NCI-H748 (cell line): ENCODE measurements at regions not wholly inside any gene's neighbourhood (a gene's known extent, or its start where the extent isn't known, plus 50 kb on each side); places are given as distances from the start of the nearest gene placed in this dataset.

Experiments used
- DNase-seq: peaks from one replicate; lab custom pipeline; 2025; ENCODE audit not compliant: unreplicated experiment; lab: John Stamatoyannopoulos, UW

DNA sequence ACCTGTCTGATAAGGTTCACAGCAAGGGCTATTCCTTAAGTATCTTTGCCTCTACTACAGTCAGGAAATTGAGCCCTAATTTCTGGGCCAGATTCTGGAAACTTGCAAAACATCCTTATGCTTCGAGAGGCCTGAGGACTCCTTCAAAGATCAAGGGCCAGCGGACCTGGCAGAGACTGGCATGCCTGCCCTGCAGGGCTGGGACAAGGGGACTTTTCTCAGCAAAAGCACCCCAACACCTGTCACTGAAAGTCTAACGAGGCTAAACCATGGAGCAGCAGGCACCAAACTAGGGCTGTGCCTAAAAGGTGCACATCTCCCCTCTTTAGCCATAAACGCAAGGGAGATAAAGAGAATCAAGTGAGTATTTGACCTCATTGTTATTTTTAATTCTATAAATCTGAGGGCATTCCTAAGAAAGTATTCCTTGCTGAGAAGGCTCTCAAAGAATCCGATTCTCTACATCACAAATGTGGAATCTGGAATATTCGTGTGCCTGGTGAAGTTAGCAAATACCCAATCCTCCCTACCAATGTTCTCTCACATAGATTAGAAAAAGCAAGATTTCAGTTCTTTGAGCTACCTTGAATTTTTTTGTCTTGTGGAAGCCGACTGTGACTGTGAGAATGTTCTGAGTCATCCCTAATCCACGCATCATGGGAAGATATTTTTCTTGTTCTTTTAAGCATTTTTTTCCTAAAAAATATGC lies 328.2 kb upstream of the NOVA1 start:
- no peak for DNase-seq

DNA sequence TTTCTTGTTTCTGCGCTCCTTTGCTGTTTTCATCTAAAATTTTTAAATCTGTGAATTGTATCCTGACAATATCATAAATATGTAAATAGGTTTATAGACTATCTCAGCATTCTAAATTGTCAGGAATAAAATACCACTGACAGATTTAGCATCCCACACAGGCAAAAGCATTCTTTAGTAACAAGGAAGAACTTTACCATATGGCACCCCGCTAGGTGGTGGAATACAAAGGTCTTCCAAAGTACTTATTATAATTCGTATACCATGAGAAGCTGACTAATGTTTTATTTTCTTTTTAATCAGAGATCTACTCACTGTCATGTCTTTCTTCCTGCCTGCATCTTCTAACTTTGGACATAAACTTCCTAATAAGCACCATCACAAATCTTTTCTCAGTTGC lies 328.8 kb upstream of the NOVA1 start:
- no peak for DNase-seq

DNA sequence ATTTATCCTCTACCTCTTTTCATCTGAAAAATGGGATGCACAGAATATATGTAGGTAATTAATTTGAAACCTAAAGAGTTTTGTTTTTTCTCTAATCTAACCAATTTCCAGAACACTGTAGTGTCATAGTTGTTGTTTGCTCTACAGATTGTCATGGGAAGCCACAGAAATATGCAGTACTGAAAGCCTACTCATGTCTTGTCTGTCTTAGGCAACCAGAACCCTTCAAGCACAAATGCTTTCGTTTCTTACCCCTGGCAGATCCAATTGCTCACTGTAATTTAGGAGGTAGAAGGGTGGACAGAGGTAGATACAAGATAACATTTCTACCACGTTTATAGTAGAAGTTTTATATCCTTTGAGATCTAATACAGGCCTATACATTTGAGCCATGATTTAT lies 330.2 kb upstream of the NOVA1 start:
- no peak for DNase-seq

DNA sequence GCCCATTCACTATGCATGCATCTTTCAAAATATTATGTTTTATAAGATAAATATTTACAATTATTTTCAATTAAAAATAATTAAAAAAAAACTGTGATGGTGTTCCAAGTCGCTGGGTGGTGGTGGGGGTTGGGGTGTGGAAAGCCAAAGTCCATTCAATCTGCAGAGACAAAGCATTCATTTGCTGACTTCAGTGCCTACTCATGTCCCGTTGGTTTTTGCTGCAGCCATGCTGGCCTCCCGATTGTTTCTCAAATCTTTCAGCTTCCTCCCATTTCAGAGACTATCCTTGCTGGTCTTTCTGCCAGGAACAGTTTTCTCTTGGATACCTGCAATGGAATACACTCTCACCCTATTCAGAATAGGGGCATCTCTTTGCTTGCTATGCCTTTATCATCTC lies 331.5 kb upstream of the NOVA1 start:
- DNase-seq = no peak

DNA sequence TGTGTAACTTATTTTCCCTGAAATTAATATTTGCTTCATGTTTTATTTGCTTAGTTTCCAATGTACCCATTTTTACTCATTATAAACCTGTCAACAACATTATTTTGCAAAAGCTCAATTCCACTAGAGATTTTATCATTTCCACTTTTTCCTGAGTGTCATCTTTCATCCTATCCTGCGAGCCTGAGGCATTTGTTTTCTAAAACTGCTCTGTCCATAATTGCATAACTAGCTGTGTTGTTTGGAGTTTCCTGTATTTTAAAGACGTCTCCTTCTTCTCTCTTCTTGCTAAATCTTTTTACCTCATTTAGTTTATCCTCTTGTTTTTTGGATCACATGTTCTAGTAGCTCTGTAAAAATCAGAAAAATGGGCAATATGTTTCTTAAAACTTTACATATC lies 332.7 kb upstream of the NOVA1 start:
- DNase-seq = no peak

DNA sequence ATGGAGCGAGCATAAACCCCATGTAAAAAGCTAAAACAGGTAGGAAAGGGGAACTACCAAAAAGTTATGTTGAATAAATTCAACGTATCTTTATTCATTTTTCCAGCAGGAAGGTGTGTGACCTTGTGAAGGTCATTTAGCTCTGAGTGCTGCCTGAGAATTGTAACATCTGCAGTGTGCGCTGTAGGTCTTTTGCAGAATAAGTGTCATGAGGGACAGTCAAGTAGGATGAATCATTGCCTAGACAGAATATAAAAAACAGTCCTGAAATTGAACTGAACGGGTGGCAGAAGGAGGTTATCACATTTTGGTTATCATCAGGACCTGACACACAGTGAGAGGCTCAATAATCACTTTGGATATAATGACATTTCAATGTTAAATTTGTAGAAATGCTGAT lies 334.8 kb upstream of the NOVA1 start:
- DNase-seq = no peak

DNA sequence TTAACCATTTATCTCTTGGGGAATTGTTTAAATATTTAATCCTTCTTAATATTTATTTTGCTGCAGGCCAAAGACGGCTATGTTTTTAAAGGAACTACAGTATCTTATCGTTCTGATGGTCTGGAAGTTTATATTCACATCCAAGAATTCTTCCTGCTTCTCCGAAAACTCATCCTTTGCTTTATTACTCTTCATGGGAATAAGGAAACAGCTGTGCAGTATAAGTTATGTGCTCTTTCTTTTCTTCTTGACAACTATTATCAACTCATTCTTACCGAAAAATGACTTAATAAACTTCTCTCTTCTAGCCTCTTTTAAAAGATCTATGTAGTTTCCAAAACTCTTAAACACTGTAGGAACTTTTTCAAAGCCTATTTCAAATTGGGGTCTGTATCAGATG lies 335.6 kb upstream of the NOVA1 start:
- no peak for DNase-seq

DNA sequence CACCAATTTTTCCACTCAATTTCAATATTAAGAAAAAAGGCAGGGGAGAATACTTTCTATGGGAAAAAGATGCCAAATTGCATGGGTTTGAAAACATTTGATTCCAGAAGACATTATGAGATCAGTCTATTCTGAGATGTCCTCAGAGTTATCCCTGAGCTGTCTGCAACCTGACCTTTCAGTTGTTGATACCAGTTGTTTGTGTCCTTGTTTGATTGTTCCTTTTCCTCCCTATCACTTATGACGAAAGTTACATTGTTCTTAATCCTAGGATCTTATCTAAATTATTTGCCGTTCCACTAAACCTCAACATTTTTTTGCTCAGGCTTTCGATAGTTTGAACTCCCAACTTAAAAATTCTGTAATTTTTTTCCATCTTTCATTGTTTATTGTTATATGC lies 336.3 kb upstream of the NOVA1 start:
- no peak for DNase-seq

DNA sequence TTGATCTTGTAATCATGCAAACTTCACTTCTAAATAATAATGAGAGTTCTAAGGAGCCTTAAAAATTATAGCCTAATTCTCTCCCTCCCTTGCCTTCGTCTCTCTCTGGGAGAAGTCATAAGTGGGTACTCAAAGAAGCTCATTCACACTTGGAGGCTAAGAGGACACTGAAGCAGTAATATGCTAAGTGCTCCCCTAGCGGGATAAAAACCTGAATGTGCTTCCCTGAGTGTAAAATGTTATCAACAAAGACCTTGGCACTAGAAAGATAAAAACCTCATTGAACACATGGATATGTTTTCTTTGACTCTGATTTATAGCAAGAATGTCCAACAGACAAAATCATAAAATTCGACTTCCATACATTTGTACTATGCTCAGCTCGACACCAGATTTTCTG lies 337.9 kb upstream of the NOVA1 start:
- DNase-seq = no peak

DNA sequence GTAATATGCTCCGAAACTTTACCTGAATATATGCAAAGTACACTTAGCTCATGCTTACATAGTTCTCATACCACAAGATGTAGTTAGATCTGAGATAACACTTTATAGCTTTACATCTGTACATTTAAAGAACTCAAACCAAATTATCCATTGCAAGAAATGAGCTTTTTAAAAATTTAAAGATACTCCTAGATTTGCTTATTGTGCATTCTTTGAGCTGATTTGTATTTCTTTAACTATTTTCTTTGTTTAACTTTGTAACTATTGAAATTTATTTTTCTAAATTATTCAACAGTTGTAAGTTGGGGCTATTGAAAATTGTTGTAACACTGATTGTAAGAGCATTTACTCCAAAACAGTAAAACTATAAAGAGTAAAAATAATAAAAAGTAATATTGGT lies 340.2 kb upstream of the NOVA1 start:
- no peak for DNase-seq

DNA sequence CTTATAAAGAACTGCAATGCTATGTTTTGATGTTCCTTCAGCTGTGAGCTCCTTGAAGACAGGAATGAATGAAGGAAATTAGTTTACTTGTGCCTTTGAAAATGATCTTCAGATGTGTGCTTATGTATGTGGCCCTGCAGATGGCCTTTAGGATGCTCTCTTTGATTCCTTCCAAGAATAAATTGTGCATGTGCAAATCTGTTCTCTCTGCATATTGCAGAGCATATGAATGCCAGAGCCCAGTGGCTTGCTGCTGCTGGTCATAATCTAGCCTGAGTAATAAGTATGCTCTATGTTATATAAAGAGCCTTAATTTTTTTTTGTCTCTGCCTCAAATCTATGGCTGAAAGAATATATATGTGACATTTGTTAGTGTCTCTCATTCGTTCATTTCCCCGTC lies 341.9 kb upstream of the NOVA1 start:
- DNase-seq = no peak

DNA sequence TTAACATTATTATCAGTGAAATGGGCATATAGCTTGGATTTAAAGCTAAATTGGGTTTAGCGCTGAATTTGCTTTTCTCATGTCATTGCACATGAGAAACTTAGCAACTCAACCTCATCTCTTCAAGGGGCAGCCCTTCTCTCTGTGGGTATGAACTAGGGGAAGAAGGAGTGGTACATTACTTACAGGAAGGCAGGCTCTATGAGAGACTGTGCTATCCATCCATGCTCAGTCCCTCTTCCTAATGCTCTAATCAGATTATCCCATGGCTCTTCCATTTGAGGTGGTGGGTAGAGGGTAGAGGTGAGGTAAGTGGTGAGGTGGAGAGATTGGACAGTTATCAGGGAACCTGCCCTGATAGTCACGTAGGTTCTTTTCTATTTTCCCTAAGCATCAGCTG lies 343.7 kb upstream of the NOVA1 start:
- no peak for DNase-seq

DNA sequence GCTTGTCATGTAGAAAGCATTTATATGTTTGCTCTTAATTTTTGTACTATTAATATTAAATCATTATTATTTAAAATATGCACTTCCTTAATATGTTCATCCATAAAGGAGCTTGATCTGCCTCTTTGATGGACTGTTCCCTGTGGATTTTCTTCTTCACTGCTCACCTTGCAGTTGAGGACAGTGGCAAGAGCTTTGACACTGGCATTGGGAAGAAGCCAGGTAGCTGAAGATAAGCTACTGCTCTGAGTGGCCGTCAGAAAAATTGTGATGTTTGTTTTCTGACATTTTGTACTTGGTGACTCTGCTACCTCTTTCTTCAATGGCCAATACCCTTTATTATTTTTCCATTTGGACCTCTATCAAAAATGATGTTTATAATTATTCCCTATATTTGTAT lies 349.4 kb upstream of the NOVA1 start:
- DNase-seq = no peak

DNA sequence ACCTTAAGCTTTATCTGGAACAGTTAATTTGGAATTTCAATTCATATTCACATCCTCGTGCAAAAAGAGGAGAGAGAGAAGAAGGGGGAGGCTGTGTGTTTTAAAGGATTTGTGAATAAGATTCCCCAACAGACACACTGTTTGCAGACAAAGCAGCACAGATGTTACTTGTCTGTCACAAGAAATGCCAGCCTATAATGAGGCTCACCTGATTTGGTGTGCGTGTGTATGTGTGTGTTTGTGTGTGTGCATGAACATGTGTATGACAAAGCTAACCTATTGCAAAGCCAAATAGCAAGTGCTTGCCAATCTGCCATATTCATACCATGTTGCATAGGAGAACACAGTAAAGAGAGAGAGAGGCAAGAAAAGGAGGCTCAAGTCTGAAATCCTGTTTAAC lies 361.6 kb upstream of the NOVA1 start:
- DNase-seq = no peak

DNA sequence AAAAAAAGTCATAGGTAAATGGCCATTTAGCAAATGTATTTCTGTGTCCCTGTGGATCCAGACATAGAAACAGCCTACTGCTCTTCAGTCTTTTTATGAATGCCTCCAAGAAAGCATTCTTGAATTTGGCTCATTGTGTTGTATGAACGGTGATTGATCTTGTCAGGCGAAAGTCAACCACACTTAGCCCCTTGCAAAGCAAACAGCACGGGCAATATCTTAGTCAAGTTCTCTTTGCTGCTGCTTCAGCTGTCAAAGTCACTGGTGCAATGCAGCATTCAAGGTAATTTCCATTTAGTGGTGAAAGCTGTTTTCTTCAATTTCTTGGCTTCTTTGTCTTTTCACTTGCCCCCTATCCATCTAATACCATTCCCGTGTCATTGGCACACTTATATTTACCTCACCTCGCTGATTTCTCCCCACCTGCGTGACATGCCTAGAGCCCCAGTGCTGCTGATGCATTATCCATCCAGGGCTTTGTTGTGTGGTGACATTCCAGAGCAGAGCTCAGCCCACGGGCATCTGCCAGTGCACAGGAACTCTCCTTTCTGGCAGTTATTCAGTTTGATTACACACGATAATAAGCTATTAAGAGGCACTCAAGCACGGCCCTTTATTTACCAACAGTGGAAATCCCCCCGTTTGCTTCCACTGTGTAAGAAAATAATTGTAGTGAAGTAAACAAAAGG lies 362.3 kb upstream of the NOVA1 start:
- DNase-seq = peak; percentile 91

DNA sequence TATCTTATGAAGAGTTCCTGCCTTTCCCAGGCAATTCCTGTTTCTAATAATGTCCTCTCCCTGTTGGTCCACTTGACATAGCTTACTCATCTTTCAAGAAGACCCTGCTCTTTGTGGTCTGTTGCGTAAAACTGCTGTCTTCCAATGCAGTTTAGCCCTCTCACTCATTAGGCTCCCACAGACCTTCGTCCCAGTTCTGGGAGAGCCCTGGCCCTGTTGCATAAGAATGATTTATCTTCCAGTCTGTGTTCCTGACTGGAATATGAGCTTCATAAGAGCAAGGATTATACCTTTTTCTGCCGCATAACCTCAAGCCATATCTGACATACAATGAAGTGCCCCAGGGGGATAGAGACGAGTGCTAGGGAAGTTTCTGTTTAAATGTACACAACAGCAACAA lies 365.9 kb upstream of the NOVA1 start:
- DNase-seq = no peak

DNA sequence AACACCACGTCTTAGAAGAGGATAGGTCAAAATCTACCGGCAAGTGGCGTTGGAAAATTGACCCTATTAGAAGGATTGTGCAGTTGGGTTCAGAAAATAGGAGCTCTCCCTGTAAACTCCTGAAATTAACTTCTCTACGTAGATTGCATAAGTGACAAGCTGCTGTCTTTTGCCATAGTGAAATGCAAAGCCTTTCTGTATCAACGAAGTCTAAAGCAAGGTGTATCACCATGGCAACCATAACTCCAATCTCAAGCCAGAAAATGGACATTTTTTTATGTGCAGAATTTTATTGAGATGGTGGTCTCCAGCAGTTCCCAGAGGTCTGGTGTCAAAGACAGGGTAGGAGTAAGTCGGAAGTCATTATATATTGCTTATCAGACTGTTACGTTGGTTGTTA lies 367.7 kb upstream of the NOVA1 start:
- no peak for DNase-seq

DNA sequence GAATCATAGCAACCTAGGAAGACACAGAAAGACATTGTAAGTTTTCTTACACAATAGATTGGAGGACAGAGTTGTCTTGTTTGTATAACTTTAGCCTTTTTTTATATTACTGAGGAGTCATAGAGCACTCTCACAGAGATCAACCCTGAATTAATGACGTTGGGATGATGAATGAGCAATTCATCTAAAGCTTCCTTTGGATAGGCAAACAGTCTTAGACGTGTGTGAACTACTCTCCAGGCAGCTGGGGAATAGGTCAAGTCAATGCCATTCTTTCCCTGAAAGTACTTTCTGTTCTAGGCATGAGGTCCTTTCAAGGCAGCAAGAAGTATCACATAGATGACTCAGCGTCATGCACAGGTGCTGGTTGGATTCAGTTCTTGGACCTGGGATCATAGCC lies 369.1 kb upstream of the NOVA1 start:
- DNase-seq = no peak

DNA sequence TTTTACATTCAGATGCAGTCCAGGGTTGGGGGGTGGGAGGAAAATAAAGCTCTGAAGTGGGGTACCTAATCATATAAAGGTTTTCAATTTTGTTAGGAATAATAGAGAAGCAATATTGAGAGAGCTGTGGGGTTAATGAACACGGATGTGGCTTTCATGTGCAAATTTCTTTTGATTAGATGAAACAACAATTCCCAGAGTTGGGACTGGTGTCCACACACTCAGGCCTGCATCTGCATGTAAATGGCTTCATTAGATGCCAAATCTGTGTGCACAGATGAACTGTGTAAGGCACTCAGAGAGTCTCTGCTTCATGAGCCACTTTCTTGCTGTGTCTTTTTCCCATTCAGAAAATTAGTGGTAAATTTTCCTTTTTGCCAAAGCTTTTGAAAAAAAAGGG lies 377.1 kb upstream of the NOVA1 start:
- DNase-seq = peak; percentile 31

DNA sequence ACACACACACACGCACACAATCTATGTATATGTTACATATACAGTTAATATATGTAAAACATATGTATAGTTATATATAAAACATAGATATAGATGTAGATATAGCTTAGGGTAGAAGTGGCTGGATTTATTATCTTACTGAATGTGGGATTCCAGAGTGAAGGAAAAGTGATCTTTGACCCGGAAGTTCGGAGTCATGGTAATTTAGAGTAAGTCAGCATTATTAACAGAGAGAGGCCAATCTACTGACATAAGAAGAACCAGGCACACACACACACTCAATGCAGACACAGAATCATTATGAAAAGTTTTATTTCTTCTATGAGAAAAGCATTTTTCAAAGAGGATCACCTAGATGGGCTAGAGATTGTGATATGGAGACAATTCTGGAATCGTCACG lies 384.2 kb upstream of the NOVA1 start:
- DNase-seq = no peak

DNA sequence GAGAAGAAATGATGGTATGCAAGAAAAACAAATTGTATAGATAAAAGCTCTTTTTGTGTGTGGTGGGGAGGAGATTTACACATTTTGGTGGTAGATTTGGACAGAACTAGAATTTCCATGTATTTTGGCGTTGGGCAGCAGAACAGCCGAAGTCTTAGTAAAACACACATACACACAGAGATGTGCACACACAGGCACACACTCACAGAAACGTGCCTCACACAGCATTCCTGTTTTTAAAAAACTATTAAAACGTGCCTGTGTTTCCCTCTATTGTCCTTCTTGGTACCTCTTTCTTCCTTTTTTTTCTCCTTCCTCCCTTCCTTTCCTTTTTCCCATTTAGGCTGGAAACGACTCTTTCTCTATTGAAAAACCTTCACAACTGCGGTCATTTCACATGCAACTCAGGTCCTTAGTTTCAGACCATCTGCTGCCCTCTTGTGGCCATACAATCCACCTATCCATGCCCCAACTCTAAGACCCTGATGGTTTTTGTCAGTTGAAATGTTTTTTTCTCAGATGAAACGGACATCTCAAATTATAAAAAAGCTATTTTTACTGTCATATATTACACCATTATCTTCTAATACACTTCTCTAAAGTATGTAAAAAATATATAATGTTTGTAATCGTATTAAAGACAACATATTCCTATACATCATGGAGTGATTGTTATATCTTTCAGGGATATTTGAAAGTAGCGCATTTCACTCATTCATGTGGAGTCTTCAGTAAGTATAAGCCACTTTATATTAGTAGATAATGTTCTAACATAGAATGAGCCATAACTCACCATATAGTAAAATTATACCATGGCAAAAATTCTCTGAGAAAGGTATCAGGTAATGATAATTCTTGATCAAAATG lies 386.7 kb upstream of the NOVA1 start:
- peak; percentile 75 for DNase-seq

DNA sequence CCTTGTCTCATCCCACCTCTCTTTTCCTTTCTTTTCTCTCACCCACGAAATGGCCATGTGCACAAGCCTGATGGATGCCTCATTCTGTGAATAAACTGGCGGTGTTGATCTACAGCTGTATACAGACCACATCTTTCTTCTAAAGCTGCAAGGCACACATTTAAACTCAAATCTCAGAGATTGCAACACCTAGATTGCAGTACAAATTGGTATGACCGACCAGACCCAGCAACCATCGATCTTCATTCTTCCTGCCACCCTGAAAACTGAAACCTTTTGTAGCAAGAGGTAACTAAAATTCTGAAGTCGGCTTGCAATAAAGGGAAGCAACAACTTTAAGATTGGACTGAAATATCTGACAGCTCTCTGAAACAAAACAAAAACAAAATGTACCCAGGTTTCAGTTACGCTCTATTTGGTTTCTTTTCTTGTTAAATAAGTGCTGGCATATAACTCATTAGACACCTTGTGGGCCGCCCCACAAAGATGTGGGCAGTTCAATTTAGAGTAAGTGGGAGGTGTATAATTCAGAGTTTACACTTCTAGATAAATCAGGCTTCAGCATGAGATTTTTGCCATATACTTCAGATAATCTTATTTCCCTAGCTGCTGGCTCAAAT lies 390.0 kb upstream of the NOVA1 start:
- DNase-seq = no peak
